ENCODE measurements at regions not wholly inside any gene's neighbourhood (a gene's known extent, or its start where the extent isn't known, plus 50 kb on each side); places are given as distances from the start of the nearest gene placed in this dataset.

- TF ChIP-seq CTCF (IDR thresholded peaks at IDR 0.05; ENCODE audit: extremely low read depth in 1 of 2, insufficient read depth in 1 of 2, low read depth in 1 of 2, low read length in 2 of 2) (no peak), POLR2AphosphoS5 (IDR thresholded peaks at IDR 0.05; ENCODE audit: insufficient read depth, low read depth, low read length) (no peak), POLR2A (IDR thresholded peaks at IDR 0.05; ENCODE audit: low read depth, low read length) (no peak), EZH2 (IDR thresholded peaks at IDR 0.05; ENCODE audit: borderline replicate concordance, low read depth, low read length, severe bottlenecking) (no peak), JUN (IDR thresholded peaks at IDR 0.05; ENCODE audit: borderline replicate concordance, insufficient read depth, insufficient read length, low read depth) (no peak), FOS (IDR thresholded peaks at IDR 0.05; ENCODE audit: borderline replicate concordance, insufficient read depth, low read length) (no peak), MYC (IDR thresholded peaks at IDR 0.05; ENCODE audit: low read depth, low read length) (no peak)
- TF ChIP-seq, protein P1, sequence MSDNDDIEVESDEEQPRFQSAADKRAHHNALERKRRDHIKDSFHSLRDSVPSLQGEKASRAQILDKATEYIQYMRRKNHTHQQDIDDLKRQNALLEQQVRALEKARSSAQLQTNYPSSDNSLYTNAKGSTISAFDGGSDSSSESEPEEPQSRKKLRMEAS (IDR thresholded peaks at IDR 0.05; ENCODE audit: insufficient read depth, insufficient read length) = no peak
These were observed 1059.8 kb downstream of the TMEM121 start for GRCh38 chr14:106586098-106586704.

Data from endothelial cell of umbilical vein (primary cell).